HG03159 (cell line): ENCODE measurements at regions not wholly inside any gene's neighbourhood (a gene's known extent, or its start where the extent isn't known, plus 50 kb on each side); places are given as distances from the start of the nearest gene placed in this dataset.
A peak's percentile ranks its signal among the peaks of the same experiment; 100 is the strongest.
"Not testable (repeated sequence)": the region's sequence is repeated elsewhere in the genome, so short reads cannot be mapped to it uniquely, and the experiment has no call there.

Experiments
- ATAC-seq: cut with Tn5 transposase; IDR thresholded peaks from one replicate; pipeline ENCODE4 v1.9.1; 2021; ENCODE audit warnings: mild to moderate bottlenecking, moderate library complexity; ENCODE audit not compliant: unreplicated experiment

DNA sequence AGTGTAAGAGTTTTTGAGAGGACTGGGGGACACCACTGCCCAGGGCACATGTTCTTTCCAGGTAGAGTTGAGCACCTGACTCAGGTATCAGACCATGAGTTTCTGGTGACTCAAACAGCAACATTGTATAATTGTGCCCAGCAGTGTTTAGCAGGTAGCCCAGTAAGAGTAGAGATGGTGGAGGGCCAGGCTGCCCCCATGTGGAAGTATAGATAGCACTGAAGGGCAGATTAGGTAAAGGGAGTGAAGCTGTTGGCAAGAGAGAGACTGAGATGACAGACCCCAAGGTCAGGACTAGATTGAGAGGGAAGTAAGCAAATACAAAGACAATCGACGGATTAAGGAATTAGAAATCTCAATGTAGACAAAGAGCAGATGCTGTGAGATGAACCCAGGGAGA lies 74.6 kb downstream of the TRIM42 start:
- ATAC-seq, result no peak

DNA sequence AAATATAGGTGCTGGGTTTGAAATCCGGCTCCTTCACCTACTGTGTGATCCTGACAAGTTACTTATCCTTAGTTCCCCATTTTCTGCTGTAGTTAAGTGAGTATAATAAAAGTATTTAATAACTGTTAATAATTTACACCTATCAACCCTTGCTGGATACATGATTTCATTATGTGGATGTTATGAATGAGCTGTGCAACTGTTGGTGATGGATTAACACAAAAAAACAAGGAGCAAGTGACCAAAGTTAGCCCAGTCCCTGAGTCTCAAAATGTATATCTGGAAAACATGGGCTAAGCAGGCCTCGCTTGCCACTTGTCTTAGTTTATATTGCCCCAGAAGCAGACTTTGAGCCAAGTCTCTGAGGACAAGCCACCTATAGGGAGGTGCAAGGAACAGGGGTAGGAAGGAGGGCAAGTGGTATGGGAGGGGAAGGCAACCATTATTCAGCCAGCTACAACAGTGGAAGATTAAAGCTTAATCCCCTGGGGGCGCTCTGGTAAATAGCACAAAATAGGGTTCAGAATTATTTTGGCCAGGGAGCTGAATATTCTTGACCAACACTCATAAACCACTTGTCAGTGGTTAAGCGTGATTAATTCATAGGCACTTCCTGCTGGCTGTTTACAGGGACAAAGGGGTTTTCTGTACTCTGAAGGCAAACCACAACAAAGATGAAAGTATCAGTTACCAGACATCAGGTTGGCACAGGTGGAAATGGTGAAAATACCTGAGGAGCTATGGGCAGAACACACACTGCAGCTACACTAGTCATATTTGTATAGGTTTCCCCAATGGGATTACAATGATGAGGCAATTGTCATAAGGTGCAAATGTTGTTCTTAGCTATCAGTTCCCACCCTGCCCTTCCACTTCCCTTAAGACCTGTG lies 76.2 kb downstream of the TRIM42 start:
- peak; percentile 52 for ATAC-seq

- ATAC-seq, result no peak
These were observed 77.1 kb downstream of the TRIM42 start for GRCh38 chr3:140754936-140755335.

DNA sequence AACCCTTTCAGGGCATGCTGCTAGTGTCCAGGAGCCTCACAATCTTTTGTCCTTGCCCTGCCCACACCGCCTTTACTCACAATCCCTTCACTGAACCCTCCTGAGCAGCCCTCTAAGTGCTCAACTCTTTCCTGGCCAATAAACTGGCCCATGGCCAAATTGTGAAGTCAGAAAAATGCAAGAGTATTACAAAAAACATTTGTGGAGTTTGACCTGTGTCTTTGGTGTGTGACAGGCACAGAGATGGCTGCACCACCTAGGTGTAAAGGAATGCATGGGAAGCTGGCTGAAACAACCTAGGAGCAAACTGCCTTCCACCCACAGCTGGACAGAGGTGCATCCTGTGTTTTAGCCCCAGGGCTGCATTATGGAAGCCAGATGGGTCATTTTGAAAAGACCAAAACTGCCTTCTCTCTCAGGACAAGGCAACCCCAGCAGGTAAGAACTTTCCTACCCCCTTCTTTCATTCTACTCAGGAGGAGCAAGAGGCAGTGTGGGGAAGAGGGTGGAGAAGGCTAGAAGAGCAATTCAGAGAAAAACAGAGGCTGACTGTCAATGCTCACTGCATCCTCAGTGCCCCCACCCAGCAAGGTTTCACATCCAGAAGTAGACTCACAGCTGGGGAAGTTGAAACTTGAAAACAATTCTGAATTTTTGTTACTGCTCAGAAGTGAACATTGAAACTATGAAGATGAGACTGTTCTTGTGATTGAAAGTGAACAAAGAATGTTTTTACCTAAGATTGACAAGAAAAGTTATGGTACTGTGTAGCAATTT lies 78.6 kb downstream of the TRIM42 start:
- peak; percentile 66 for ATAC-seq

DNA sequence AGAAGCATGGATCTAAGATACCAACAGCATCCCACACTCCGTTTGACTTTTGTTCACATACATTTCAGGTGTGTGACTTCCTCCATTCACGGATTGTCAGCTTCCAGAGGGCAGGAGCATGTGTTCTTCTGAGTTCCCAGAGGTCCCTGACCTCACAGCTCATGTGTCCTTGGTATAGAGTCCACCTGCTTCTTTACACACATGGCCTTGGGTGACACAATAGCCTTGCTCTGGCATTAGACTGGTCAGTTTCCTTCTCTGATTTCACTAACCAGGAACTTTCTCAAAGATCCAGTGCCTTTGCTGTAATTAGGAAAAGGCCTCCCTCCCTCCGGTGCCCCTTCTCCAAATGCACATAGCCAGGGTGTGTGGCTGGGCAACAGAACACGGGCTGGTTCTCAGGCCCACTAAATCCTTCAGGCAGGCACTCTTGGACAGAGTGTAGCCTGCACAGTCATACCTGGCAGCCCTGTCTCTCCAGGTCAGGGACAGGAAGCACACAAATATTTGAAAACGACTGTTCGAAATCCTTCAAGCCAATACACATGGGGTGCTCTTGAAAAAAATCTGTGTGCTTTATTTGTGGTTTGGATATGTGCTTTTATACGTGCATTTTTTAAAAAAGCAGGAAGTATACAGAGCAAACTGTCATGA lies 81.1 kb downstream of the TRIM42 start:
- no peak for ATAC-seq

DNA sequence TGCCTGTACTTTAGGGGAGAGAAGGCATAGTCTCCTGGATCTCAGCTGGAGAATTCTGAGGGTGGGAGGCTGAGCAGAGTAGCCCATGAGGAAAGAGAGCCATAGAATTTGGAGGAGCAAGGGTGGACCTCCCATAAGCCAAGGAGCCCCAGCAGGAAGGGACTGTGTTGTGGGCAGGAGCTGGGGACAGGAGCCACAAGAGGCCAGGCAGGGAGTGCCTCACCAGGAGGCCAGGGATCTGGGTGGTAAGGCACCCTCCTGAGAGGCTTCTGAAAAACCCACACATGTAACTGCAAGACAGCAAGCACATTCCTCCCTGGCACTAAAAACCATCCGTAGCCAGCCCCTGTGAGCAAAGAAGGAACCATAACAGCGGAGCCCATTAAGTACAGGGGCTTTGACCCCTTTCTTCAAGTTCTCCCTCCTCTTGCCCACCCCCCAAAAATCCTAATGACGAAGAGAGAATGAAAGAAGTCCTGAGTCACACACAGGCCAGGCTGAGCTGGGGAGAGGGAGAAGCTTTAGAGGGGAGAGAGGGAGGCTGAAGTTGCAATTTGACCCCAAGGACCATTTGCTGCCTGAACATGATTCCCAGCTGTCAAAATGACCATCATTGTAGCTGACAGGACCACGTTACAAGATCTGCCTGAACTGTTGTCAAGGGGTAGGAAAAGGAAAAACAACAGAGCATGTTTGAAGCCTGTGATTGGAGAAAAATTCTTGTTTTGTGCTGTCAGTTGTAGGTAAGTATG lies 82.6 kb downstream of the TRIM42 start:
- ATAC-seq, result no peak

- no peak for ATAC-seq
These were observed 83.3 kb downstream of the TRIM42 start for GRCh38 chr3:140761076-140761639.

- no peak for ATAC-seq
These were observed 84.9 kb downstream of the TRIM42 start for GRCh38 chr3:140762746-140763145.

- ATAC-seq, result no peak
These were observed 85.7 kb downstream of the TRIM42 start for GRCh38 chr3:140763532-140763931.

DNA sequence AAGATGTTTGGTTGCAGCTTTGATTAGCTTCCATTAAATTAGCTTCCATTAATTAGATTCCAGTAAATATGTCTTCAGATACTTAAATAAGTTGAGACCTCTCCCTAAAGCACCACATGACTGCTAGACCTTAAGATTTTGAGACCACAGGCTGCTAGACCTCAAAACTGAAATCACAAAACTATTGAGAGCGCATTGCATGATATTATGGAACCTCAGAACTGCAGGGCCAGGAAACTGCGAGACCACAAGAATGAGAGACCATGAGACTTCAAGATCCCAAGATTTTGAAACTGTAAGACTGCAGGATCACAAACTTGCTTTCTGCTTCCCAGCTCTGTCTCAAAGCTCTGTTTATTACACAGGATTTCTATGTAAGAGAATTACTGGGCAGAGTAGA lies 87.4 kb downstream of the TRIM42 start:
- no peak for ATAC-seq

GRCh38 chr3:140766465-140766864 lies 88.6 kb downstream of the TRIM42 start:
- ATAC-seq, result peak; percentile 50

DNA sequence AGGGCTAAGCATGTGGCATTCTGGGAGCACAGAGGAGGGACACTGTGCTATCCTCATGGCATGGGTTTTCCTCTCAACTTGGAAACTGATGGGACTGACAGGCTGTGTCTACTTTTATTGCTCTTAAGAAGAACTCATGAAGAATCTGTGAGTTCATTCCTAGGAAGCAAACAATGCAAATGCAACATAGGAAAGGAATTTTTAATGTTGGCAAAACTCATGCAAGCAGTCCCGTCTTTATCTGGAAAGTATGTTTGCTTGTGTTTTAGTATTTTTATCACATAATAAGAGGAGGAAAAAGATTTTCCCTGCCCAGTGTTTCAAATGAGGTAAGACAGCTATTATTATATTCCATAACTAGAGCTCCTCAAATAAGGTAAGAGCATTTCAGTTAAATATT lies 89.7 kb downstream of the TRIM42 start:
- no peak for ATAC-seq

GRCh38 chr3:140768941-140769340 lies 91.1 kb downstream of the TRIM42 start:
- ATAC-seq, result no peak

DNA sequence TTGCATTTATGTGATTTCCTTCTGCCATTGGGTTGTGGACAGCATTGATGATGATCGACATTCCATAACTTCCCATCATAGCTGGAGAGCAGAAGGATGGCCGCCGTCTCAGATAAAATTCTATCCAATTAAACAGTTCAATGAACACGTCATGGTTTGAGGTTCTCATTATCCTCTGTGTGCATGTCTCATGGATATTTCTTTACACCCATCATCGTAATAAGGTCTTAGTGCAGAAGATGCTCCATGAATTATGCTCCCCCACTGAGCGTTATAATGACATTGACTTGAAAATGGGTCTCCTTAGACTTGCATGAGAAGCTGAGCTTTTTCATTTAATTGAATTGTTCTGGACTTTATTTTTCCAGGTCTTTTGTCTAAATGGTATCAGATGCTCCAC lies 92.1 kb downstream of the TRIM42 start:
- no peak for ATAC-seq

- no peak for ATAC-seq
These were observed 93.3 kb downstream of the TRIM42 start for GRCh38 chr3:140770977-140771667.

- no peak for ATAC-seq
These were observed 99.9 kb downstream of the TRIM42 start for GRCh38 chr3:140777631-140778233.

DNA sequence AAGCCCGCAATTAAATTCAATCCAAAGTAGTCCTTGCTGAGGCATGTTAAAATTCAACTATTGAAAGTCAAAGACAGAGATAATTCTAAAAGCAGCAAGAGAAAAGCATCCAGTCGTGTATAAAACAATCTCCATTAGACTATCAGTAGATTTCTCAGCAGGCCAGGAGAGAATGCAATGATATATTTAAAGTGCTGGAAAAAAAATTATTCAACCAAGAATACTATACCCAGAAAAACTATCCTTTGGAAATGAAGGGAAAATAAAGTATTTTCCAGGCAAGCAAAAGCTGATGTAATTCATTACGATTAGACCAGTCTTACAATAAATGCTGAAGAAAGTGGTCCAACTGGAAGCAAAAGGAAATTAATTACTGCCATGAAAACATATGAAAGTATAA lies 113.5 kb downstream of the TRIM42 start:
- no peak for ATAC-seq

DNA sequence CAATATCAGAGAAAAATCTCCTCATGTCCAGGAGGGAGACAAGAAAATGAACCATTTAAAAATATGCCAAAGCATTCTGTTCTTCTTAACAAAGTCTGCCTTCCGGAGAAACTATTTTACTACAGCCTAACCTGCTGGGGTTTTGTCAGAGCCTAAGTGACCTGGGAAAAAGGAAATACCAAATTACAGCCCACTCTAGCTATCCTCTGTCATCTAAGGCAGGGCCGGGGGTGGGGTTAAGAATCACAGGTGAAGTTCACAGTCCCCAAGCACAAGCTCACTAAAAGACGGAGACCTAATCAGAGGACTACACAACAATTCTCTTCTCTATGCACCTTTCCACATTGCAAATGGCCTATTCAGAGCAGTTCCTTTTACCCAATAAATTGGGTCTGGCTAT lies 116.6 kb downstream of the TRIM42 start:
- ATAC-seq, result no peak

- not testable (repeated sequence) for ATAC-seq
These were observed 125.0 kb downstream of the TRIM42 start for GRCh38 chr3:140802898-140803297.

DNA sequence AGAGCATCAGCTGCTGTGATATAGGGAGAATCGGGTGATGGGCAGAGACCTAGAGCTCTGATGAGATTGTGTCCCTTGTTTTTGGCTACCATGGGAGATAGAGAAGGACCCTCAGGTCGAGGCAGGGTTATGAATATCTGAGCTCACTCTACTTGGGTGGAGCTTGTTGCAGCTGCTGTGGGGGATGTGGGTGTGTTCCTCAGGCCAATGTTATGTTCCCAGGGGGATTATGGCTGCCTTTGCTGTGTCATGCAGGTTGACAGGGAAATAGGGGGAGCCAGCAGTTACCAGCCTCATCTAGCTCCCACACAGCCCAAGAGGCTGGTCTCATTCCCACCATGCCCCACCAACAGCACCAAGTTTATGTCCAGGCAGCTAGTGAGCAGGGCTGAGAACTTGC lies 131.5 kb downstream of the TRIM42 start:
- no peak for ATAC-seq
